ENCODE measurements at regions not wholly inside any gene's neighbourhood (a gene's known extent, or its start where the extent isn't known, plus 50 kb on each side); places are given as distances from the start of the nearest gene placed in this dataset.

DNA sequence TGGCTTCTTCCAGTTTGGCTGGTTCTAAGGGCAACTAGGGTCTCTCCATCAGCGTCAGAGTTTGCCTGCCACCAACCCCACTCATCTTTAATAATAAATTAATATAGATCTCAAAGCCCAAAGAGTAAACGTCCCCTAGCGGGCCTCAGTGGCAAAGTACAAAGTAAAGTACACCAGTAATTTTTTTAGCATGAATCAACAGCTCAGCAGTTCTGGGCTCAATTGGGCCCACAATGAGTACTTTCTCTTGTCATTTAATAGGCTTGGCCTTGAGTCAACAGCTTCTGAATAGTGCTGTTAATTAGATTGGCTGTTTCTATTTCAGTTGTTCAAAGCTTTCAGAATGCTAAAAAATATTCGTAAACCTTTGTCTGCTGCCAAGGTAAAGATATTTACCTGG is 89.0 kb upstream of the PFN2 start:
- TF ChIP-seq EZH2phosphoT487 (IDR thresholded peaks at IDR 0.05; ENCODE audit: low read length) (no peak), CTCF (IDR thresholded peaks at IDR 0.05; ENCODE audit: low read length) (no peak), EZH2 (optimal IDR thresholded peaks at IDR 0.05; ENCODE audit: low read depth, low read length) (no peak)
